Activated T-cell treated with anti-CD3 and anti-CD28 coated beads, Interleukin-2, amount 50 U/mL, for 72 hours (primary cell): ENCODE measurements at regions not wholly inside any gene's neighbourhood (a gene's known extent, or its start where the extent isn't known, plus 50 kb on each side); places are given as distances from the start of the nearest gene placed in this dataset.
A peak's percentile ranks its signal among the peaks of the same experiment; 100 is the strongest.
"Not testable (repeated sequence)": the region's sequence is repeated elsewhere in the genome, so short reads cannot be mapped to it uniquely, and the experiment has no call there.

Experiments used
- ATAC-seq, 2 donors: fragments of 150-1000 bp; cut with Tn5 transposase; replicated peaks in 1 of 2; 2 replicates each; pipeline ENCODE4 v1.10.0; 2021; ENCODE audit warnings: moderate library complexity in 2 of 2, mild to moderate bottlenecking in 1 of 2
- DNase-seq, 2 donors: peaks; one replicate each; pipeline ENCODE4 v3.0.0; 2021 to 2022; ENCODE audit warnings: mixed read lengths in 1 of 2
- H3K27ac Mint-ChIP-seq: one replicate; pipeline ENCODE4 v1.8.0; 2022; ENCODE audit warnings: mild to moderate bottlenecking, moderate library complexity, mixed read lengths
- H3K27me3 Mint-ChIP-seq: one replicate; pipeline ENCODE4 v1.8.0; 2022; ENCODE audit warnings: low read depth, mixed read lengths
- H3K36me3 Mint-ChIP-seq, 2 donors: one replicate each; pipeline ENCODE4 v1.8.0; 2022; ENCODE audit warnings: mixed read lengths in 2 of 2, mild to moderate bottlenecking in 1 of 2; ENCODE audit not compliant: insufficient read depth in 2 of 2
- H3K4me1 Mint-ChIP-seq: one replicate; pipeline ENCODE4 v1.8.0; 2022; ENCODE audit warnings: low read depth, mixed read lengths
- H3K4me3 Mint-ChIP-seq, 2 donors: one replicate each; pipeline ENCODE4 v1.8.0; 2022; ENCODE audit warnings: mild to moderate bottlenecking in 2 of 2, mixed read lengths in 2 of 2, moderate library complexity in 2 of 2
- H3K9me3 Mint-ChIP-seq, 2 donors: one replicate each; pipeline ENCODE4 v1.8.0; 2022; ENCODE audit warnings: mixed read lengths in 2 of 2

DNA sequence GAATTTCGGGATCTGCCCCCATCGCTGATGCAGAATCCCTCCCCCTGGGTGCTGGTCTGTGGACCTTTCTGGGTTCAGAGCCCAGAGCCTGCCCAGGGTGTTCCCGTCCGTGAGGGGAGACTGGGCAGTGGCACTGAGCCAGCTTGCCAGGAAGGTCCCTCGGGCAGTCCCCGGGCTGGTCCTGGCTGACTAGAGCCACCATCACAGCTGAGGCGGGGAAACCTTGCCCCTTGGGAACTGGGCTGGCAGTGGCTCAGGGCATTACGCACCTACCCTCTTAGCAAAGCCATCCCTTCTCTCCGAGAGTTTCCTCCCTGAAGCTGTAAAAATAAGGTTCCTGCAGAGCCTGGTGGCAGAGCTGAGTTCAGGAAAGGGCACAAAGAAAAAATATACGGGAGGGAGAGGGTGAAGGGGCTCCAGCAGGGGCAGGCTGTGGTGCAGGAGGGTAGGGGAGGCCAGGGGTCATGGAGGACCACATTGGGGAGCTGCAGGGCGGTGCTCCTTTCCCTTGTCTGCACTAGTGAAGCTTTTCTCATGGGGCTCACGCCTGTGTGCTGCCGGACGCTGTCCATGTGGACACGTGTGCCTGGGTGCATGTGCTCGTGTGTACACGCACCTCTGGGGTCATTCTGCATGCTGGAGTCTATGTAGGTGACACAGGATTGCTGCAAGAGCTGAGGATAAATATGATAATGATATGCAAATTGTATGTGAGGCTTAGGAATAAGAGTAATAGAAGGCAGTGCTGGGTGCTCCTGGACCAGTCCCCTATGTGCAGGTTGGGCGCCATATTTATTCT lies 118.9 kb downstream of the LHX2 start:
- DNase-seq (no peak), ATAC-seq (no peak)
- Mint-ChIP-seq H3K27me3 (peaks cover 13% of the 10 kb centered on the region), H3K9me3 (no peaks in the 10 kb centered on the region), H3K36me3 (no peaks in the 10 kb centered on the region), H3K4me3 (no peak overlapping the region), H3K4me1 (peaks cover 11% of the 10 kb centered on the region), H3K27ac (no peak overlapping the region)

- H3K9me3 Mint-ChIP-seq, H3K36me3 Mint-ChIP-seq, H3K27ac Mint-ChIP-seq, DNase-seq, H3K4me3 Mint-ChIP-seq, ATAC-seq: not testable (repeated sequence)
- peaks cover 21% of the 10 kb centered on the region for H3K27me3 Mint-ChIP-seq
- H3K4me1 Mint-ChIP-seq, result peaks cover 11% of the 10 kb centered on the region
These were observed 120.0 kb downstream of the LHX2 start for GRCh38 chr9:124131518-124131917.

DNA sequence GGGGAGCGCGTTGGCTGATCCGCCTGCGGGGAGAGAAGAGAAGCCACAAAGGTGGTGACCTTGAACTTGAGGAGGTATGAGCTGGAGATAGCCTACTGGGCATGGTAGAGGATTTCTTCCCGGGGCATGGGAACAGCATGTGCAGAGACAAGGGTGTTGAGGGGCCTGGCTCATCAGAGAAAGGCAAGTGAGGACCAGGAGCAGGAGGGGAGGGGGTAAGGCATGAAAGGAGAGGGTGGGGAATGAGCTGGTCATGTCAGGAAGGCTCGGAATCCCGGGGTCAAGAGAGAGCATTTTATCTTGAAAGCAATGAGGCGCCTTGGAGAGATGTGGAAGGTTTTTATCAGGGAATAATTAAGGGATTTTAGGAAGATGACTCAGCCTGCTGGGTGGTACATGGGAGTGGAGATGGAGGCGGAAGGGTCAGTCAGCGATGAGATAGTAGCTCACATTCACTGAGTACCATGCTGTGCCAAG lies 121.1 kb downstream of the LHX2 start:
- no peak for DNase-seq
- H3K9me3 Mint-ChIP-seq, result no peaks in the 10 kb centered on the region
- no peak overlapping the region for H3K4me3 Mint-ChIP-seq
- peaks cover 24% of the 10 kb centered on the region for H3K27me3 Mint-ChIP-seq
- H3K27ac Mint-ChIP-seq, result no peak overlapping the region
- no peaks in the 10 kb centered on the region for H3K36me3 Mint-ChIP-seq
- peaks cover 5% of the 10 kb centered on the region for H3K4me1 Mint-ChIP-seq
- ATAC-seq, result no peak

DNA sequence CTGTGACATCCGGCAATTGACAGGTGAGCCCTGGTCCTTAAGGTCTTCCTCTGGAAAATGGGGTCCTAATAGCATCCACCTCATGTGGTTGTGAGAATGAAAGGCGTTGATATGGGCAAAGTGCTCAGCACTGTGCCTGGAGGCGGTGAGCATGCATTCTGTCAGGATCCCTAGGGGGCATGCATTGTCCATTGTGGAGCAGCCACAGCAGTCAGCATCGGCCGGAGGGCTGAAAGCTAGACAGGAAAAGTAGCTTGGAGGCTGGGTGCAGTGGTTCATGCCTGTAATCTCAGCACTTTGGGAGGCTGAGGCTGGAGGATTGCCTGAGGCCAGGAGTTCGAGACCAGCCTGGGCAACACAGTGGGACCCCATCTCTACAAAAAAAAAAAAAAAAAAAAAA lies 122.2 kb downstream of the LHX2 start:
- Mint-ChIP-seq H3K27ac (no peak overlapping the region), H3K27me3 (peaks cover 29% of the 10 kb centered on the region), H3K36me3 (no peaks in the 10 kb centered on the region), H3K9me3 (no peaks in the 10 kb centered on the region), H3K4me1 (peaks cover 5% of the 10 kb centered on the region), H3K4me3 (no peak overlapping the region)
- DNase-seq (peak in 1 of 2 donors; percentile 23), ATAC-seq (peak in 1 of 2 donors; percentile 45)

GRCh38 chr9:124134526-124134925 lies 123.0 kb downstream of the LHX2 start:
- DNase-seq, result no peak
- Mint-ChIP-seq H3K27me3 (peaks cover 29% of the 10 kb centered on the region), H3K4me3 (no peak overlapping the region), H3K27ac (no peak overlapping the region), H3K36me3 (no peaks in the 10 kb centered on the region), H3K9me3 (no peaks in the 10 kb centered on the region), H3K4me1 (peaks cover 5% of the 10 kb centered on the region)
- ATAC-seq, result no peak

GRCh38 chr9:124135813-124136365 lies 121.9 kb upstream of the NEK6 start:
- H3K4me1 Mint-ChIP-seq, result peaks cover 5% of the 10 kb centered on the region
- H3K9me3 Mint-ChIP-seq, result no peaks in the 10 kb centered on the region

DNA sequence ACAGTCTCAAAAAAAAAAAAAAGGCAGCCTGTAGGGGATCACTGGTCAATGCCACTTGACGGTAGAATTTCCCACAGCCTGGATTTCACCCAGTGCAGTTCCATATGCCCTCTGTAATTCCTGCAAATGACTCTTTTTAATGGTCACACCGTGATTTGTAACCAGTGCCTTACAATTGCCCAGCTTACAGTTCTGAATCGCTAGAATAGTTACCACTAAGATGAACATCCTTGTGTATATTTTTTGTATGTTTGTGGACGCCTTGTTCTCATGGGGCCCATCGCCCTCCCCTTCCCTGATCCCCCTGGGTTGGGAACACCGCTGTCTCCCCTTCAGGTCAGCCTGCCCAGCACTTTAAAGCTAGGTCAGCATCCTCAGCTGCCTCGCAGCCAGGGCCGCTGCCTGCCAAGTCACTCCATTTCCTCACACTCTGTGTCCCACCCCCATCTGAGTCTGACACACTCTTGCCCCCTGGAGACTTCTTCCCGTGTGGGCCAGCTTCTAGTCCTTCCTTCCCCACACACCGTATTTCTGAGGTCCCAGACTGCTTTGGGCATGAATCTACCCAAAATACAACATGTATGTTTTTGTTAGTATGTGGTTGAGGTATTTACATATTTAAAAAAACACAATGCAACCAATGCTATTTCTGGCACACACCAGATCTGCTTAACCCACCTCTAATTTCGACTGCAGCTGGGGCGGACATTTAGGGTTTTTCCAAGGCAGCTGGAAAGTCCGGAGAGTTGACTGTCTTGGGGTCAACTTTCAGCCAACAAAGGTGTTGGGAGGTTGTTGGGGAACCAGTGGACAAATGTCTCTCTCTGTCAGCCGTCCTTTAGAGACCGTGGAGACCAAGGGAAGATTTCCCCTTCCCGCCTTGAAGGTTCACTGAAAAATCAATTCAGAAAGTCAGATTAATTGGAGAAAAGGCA lies 120.5 kb upstream of the NEK6 start:
- peaks cover 29% of the 10 kb centered on the region for H3K27me3 Mint-ChIP-seq
- ATAC-seq (no peak), DNase-seq (no peak)
- H3K27ac Mint-ChIP-seq, result no peak overlapping the region
- H3K4me1 Mint-ChIP-seq, result no peaks in the 10 kb centered on the region
- H3K4me3 Mint-ChIP-seq, result no peak overlapping the region
- no peaks in the 10 kb centered on the region for H3K36me3 Mint-ChIP-seq
- no peaks in the 10 kb centered on the region for H3K9me3 Mint-ChIP-seq

More at GRCh38 chr9:124135813-124136365, 121.9 kb upstream of the NEK6 start:
- ATAC-seq (no peak), DNase-seq (no peak)
- Mint-ChIP-seq H3K27me3 (peaks cover 29% of the 10 kb centered on the region), H3K4me3 (no peak overlapping the region), H3K36me3 (no peaks in the 10 kb centered on the region), H3K27ac (no peak overlapping the region)

GRCh38 chr9:124137944-124138335 lies 119.8 kb upstream of the NEK6 start:
- no peak overlapping the region for H3K27ac Mint-ChIP-seq

DNA sequence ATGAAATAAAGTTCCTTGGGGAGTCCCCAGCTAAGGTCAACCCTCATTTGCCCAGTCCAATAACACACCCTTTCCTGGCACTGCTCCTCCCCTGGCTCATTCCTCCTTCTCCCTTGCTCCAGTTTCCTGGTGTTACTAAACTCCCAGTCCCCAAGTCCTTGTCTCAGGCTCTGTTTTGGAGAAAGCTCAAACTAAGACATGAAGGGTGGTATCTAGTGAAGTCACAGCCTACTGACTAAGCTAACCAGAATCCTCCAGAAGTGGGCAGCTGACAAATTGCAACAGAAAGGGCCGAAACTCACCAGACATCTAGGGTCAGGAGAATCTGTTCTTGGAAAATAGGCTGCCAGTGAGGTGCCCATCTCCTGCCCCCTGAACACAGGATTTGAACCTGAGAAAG lies 118.7 kb upstream of the NEK6 start:
- H3K4me1 Mint-ChIP-seq, result no peaks in the 10 kb centered on the region
- no peak for DNase-seq
- ATAC-seq, result no peak
- no peak overlapping the region for H3K27ac Mint-ChIP-seq
- H3K36me3 Mint-ChIP-seq, result no peaks in the 10 kb centered on the region
- no peak overlapping the region for H3K4me3 Mint-ChIP-seq
- H3K9me3 Mint-ChIP-seq, result no peaks in the 10 kb centered on the region
- H3K27me3 Mint-ChIP-seq, result peaks cover 15% of the 10 kb centered on the region

More at GRCh38 chr9:124137944-124138335, 119.8 kb upstream of the NEK6 start:
- no peaks in the 10 kb centered on the region for H3K36me3 Mint-ChIP-seq
- no peak overlapping the region for H3K4me3 Mint-ChIP-seq
- DNase-seq (no peak), ATAC-seq (no peak)
- no peaks in the 10 kb centered on the region for H3K9me3 Mint-ChIP-seq
- no peaks in the 10 kb centered on the region for H3K4me1 Mint-ChIP-seq
- peaks cover 22% of the 10 kb centered on the region for H3K27me3 Mint-ChIP-seq

DNA sequence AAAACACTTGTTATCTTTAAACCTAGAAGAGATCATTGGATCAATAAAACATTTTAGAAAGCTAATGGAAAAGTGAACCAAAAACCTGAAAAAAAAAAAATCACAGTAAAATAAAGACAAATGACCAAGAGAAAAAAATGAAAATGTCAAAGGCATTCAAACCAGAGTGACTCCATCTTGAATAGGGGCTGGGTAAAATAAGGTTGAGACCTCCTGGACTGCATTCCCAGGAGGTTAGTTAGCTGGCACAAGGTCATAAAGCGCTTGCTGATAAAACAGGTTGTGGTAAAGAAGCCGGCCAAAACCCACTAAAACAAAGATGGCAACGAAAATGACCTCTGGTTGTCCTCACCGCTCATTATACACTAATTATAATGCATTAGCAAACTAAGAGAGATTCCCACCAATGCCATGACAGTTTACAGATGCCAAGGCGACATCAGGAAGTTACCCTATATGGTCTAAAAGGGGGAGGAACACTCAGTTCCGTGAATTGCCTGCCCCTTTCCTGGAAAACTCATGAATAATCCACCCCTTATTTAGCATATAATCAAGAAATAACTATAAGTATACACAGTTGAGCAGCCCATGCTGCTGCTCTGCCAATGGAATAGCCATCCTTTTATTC lies 116.7 kb upstream of the NEK6 start:
- Mint-ChIP-seq H3K4me3 (no peak overlapping the region), H3K9me3 (no peaks in the 10 kb centered on the region), H3K27me3 (peaks cover 12% of the 10 kb centered on the region), H3K36me3 (no peaks in the 10 kb centered on the region), H3K27ac (no peak overlapping the region), H3K4me1 (no peaks in the 10 kb centered on the region)
- no peak for DNase-seq
- ATAC-seq, result no peak

DNA sequence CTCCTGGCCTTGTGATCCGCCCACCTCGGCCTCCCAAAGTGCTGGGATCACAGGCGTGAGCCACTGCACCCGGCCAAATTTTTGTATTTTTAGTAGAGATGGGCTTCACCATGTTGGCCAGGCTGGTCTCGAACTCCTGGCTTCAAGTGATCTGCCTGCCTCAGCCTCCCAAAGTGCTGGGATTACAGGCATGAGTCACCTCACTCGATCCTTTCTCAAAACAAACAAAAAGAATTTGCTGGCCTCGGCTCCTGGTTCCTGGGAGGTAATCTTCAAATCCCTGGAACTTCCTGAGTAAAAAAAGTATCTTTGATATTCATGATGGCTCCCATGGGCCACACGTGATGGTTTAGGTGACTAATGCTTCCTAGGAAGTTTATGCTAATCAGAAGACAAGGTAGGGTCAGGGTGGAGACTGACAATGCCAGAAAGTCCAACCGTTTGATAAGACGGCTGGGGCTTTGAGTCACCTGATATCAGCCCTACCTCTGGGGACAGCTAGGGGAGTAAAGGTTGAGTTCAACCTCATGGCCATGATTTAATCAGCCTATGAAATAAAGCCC lies 113.1 kb upstream of the NEK6 start:
- DNase-seq, ATAC-seq, H3K27me3 Mint-ChIP-seq, H3K4me1 Mint-ChIP-seq, H3K9me3 Mint-ChIP-seq, H3K36me3 Mint-ChIP-seq, H3K27ac Mint-ChIP-seq, H3K4me3 Mint-ChIP-seq: not testable (repeated sequence)

GRCh38 chr9:124146031-124146561 lies 111.7 kb upstream of the NEK6 start:
- H3K4me1 Mint-ChIP-seq, result no peaks in the 10 kb centered on the region
- no peak overlapping the region for H3K4me3 Mint-ChIP-seq
- DNase-seq, result no peak

More at GRCh38 chr9:124146031-124146561, 111.7 kb upstream of the NEK6 start:
- peaks cover 0 to 3% of the 10 kb centered on the region in 2 donors for H3K9me3 Mint-ChIP-seq
- H3K27me3 Mint-ChIP-seq, result peaks cover 14% of the 10 kb centered on the region
- no peak overlapping the region for H3K27ac Mint-ChIP-seq
- no peaks in the 10 kb centered on the region for H3K36me3 Mint-ChIP-seq
- ATAC-seq, result no peak
